Esophagus muscularis mucosa (tissue), 4 donors: ENCODE measurements at regions not wholly inside any gene's neighbourhood (a gene's known extent, or its start where the extent isn't known, plus 50 kb on each side); places are given as distances from the start of the nearest gene placed in this dataset.

Experiments used
- CTCF ChIP-seq, 3 experiments: fragments of 200-600 bp in 2 of 3; fragments of 450-650 bp in 1 of 3; sonication (generic) in 2 of 3; IDR thresholded peaks; one replicate each; pipeline ENCODE4 v1.5.1; 2017 to 2019; ENCODE audit warnings: antibody characterized with exemption in 3 of 3, mild to moderate bottlenecking in 2 of 3, moderate library complexity in 1 of 3
- EP300 ChIP-seq: sonication (generic); formaldehyde crosslinking; IDR thresholded peaks from one replicate; pipeline ENCODE4 v1.6.1; 2017; ENCODE audit warnings: antibody characterized with exemption
- POLR2A ChIP-seq: fragments of 450-650 bp; IDR thresholded peaks from one replicate; pipeline ENCODE4 v1.6.1; 2017; ENCODE audit warnings: antibody characterized with exemption, moderate library complexity, mild to moderate bottlenecking, low read depth
- POLR2AphosphoS5 ChIP-seq, 2 donors: sonication (generic); formaldehyde crosslinking; IDR thresholded peaks; one replicate each; pipeline ENCODE4 v1.6.1; 2017; ENCODE audit warnings: antibody characterized with exemption in 2 of 2

DNA sequence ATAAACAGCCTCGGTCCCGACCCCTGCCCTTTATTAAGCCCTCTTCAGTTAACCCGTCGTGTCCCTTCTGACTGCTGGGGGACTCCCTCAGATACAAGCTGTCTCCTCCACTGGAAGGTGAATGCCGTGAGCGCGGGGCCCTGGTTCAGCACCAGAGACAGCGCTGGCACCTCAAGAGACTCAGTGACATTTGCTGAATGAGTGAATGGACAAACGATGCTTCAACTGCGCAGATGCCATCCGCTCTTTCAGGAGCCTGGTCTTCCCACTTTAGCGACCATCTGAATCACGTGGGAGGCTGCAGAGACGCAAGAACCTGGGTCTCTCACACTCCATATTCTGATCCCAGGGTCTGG, 92.6 kb upstream of the SFSWAP start:
- TF ChIP-seq CTCF (IDR thresholded peaks at IDR 0.05) (no peak), POLR2AphosphoS5 (IDR thresholded peaks at IDR 0.05) (no peak), EP300 (no peak), POLR2A (no peak)
